Fibroblast of lung (primary cell): ENCODE measurements at regions not wholly inside any gene's neighbourhood (a gene's known extent, or its start where the extent isn't known, plus 50 kb on each side); places are given as distances from the start of the nearest gene placed in this dataset.

ENCODE experiments used
- DNase-seq, 2 donors: peaks; one replicate each; pipeline versions ENCODE4 v3.0.0 to v3.0.0-alpha.2; 2010; ENCODE audit warnings: low read depth in 2 of 2
- H2AFZ ChIP-seq: 2 replicates; pipeline ENCODE4 v1.5.1; 2012; ENCODE audit warnings: low read length, control low read depth, inconsistent platforms
- H3K27ac ChIP-seq: 2 replicates; pipeline ENCODE4 v1.5.1; 2011; ENCODE audit warnings: low read length, control low read depth; ENCODE audit not compliant: insufficient read depth
- H3K27me3 ChIP-seq: 2 replicates; pipeline ENCODE4 v1.5.1; 2011; ENCODE audit warnings: mild to moderate bottlenecking, low read length; ENCODE audit not compliant: control insufficient read depth, insufficient read depth
- H3K36me3 ChIP-seq: 2 replicates; pipeline ENCODE4 v1.5.1; 2011; ENCODE audit warnings: low read length; ENCODE audit not compliant: control insufficient read depth, insufficient read depth
- H3K4me1 ChIP-seq: 2 replicates; pipeline ENCODE4 v1.5.1; 2011; ENCODE audit warnings: low read length; ENCODE audit not compliant: control insufficient read depth, insufficient read depth; ENCODE audit errors: extremely low read depth
- H3K4me2 ChIP-seq: 2 replicates; pipeline ENCODE4 v1.5.1; 2011; ENCODE audit warnings: low read length, control low read depth; ENCODE audit not compliant: insufficient read depth; ENCODE audit errors: extremely low read depth
- H3K4me3 ChIP-seq, 4 experiments: fragments of 200-600 bp in 1 of 4; sonication (generic) in 1 of 4; replicated peaks in 1 of 4; 2 replicates each; pipeline ENCODE4 v1.5.1; 2011 to 2016; ENCODE audit warnings: low read length in 4 of 4, low read depth in 3 of 4, mild to moderate bottlenecking in 3 of 4, control low read depth in 2 of 4, inconsistent platforms in 1 of 4, mixed read lengths in 1 of 4; ENCODE audit not compliant: insufficient read depth in 1 of 4; ENCODE audit errors: control extremely low read depth in 1 of 4
- H3K79me2 ChIP-seq: 2 replicates; pipeline ENCODE4 v1.5.1; 2012; ENCODE audit warnings: mild to moderate bottlenecking, low read length, inconsistent platforms; ENCODE audit not compliant: control insufficient read depth, insufficient read depth
- H3K9ac ChIP-seq: 2 replicates; pipeline ENCODE4 v1.5.1; 2011; ENCODE audit warnings: mild to moderate bottlenecking, low read length, control low read depth; ENCODE audit not compliant: insufficient read depth
- H3K9me3 ChIP-seq: 2 replicates; pipeline ENCODE4 v1.5.1; 2012; ENCODE audit warnings: low read depth, low read length; ENCODE audit not compliant: control insufficient read depth, insufficient read depth
- H4K20me1 ChIP-seq: 2 replicates; pipeline ENCODE4 v1.5.1; 2011; ENCODE audit warnings: low read length; ENCODE audit not compliant: control insufficient read depth, insufficient read depth; ENCODE audit errors: extremely low read depth
- EZH2 ChIP-seq: IDR thresholded peaks from 2 replicates; pipeline ENCODE4 v1.5.1; 2012; ENCODE audit warnings: low read length, control low read depth, mild to moderate bottlenecking; ENCODE audit errors: missing control alignments
- TF ChIP-seq, protein P1 (sequence below), 2 donors: IDR thresholded peaks in 1 of 2; conservative IDR thresholded peaks in 1 of 2; 1 replicate in 1 of 2; 2 replicates in 1 of 2; pipeline ENCODE4 v1.5.1; 2011 to 2012; ENCODE audit warnings: low read length in 2 of 2, control low read depth in 1 of 2, inconsistent platforms in 1 of 2, low read depth in 1 of 2, mild to moderate bottlenecking in 1 of 2

DNA sequence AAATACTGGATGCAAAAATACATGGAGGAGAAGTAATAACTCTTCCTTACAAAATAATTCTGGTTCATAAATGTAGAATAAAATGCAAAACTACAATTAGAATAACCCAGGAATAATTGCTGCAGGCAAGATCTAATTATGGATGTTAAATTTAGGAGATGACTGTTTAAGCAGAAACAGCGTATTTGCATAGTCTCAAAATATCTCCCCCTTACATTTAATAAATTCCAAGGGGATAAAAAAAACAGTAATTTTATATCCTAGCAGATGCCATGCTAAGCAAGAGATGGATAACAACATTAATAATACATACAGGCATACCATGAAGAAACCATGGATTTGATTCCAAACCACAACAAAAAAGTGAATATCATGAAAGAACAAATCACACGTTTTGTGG is 1253.1 kb upstream of the MIR17HG start:
- Histone ChIP-seq H3K4me3 (no peak overlapping the region), H3K79me2 (no peaks in the 10 kb centered on the region), H3K27me3 (no peaks in the 10 kb centered on the region), H2AFZ (no peak overlapping the region), H3K4me1 (no peaks in the 10 kb centered on the region), H4K20me1 (no peaks in the 10 kb centered on the region), H3K27ac (no peak overlapping the region), H3K9me3 (no peaks in the 10 kb centered on the region), H3K36me3 (no peaks in the 10 kb centered on the region), H3K9ac (no peak overlapping the region), H3K4me2 (no peak overlapping the region)
- no peak for TF ChIP-seq EZH2
- TF ChIP-seq, protein P1, sequence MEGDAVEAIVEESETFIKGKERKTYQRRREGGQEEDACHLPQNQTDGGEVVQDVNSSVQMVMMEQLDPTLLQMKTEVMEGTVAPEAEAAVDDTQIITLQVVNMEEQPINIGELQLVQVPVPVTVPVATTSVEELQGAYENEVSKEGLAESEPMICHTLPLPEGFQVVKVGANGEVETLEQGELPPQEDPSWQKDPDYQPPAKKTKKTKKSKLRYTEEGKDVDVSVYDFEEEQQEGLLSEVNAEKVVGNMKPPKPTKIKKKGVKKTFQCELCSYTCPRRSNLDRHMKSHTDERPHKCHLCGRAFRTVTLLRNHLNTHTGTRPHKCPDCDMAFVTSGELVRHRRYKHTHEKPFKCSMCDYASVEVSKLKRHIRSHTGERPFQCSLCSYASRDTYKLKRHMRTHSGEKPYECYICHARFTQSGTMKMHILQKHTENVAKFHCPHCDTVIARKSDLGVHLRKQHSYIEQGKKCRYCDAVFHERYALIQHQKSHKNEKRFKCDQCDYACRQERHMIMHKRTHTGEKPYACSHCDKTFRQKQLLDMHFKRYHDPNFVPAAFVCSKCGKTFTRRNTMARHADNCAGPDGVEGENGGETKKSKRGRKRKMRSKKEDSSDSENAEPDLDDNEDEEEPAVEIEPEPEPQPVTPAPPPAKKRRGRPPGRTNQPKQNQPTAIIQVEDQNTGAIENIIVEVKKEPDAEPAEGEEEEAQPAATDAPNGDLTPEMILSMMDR (conservative IDR thresholded peaks at IDR 0.05 in 1 of 2, IDR thresholded peaks at IDR 0.05 in 1 of 2; ENCODE audit: low read depth in 1 of 2, low read length in 2 of 2), result no peak
- no peak for DNase-seq

DNA sequence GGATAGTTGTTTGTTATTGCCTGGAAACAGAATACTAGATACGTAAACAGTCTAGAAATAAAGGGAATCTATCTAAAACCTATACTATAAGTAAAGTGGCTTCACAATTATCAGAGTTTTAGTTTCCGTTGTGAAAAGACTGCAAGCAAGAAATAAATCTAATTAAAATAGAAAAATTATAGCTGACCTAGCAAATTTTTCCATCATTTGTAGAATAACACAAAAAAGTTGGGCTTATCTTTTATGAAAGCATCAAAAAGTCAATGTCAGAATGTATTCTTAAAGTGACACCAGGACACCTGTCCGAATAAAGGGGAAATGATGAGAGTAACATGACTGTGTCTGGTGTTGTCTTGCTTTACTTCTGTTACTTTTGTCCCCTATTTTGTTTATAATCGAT is 1248.9 kb upstream of the MIR17HG start:
- Histone ChIP-seq H3K27me3 (no peaks in the 10 kb centered on the region), H3K79me2 (no peaks in the 10 kb centered on the region), H2AFZ (no peak overlapping the region), H3K36me3 (no peaks in the 10 kb centered on the region), H3K9ac (no peak overlapping the region), H3K4me3 (no peak overlapping the region), H4K20me1 (no peaks in the 10 kb centered on the region), H3K4me1 (no peaks in the 10 kb centered on the region), H3K9me3 (no peaks in the 10 kb centered on the region), H3K27ac (no peak overlapping the region), H3K4me2 (no peak overlapping the region)
- TF ChIP-seq, protein P1 (conservative IDR thresholded peaks at IDR 0.05 in 1 of 2, IDR thresholded peaks at IDR 0.05 in 1 of 2; ENCODE audit: low read depth in 1 of 2, low read length in 2 of 2), result no peak
- TF ChIP-seq EZH2, result no peak
- DNase-seq, result no peak

DNA sequence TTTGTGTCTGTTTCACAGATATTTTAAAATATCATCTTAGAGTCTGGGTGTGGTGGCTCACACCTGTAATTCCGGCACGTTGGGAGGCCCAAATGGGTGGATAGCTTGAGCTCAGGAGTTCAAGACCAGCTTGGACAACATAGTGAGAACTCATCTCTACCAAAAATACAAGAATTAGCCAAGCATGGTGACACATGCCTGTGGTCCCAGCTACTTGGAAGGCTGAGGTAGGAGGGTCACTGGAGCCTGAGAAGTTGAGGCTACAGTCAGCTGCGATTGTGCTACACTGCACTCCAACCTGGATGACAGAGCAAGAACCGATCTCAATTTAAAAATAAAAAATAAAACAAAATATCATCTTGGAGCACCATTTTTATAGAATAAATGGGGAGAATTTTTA is 1247.6 kb upstream of the MIR17HG start:
- no peaks in the 10 kb centered on the region for H3K79me2 ChIP-seq
- H3K36me3 ChIP-seq, result no peaks in the 10 kb centered on the region
- H3K27ac ChIP-seq, result no peak overlapping the region
- TF ChIP-seq EZH2, result no peak
- TF ChIP-seq, protein P1 (conservative IDR thresholded peaks at IDR 0.05 in 1 of 2, IDR thresholded peaks at IDR 0.05 in 1 of 2; ENCODE audit: low read depth in 1 of 2, low read length in 2 of 2), result no peak
- no peaks in the 10 kb centered on the region for H3K9me3 ChIP-seq
- H3K27me3 ChIP-seq, result no peaks in the 10 kb centered on the region
- H3K4me1 ChIP-seq, result no peaks in the 10 kb centered on the region
- no peak for DNase-seq
- no peaks in the 10 kb centered on the region for H4K20me1 ChIP-seq
- H3K4me2 ChIP-seq, result no peak overlapping the region
- H2AFZ ChIP-seq, result no peak overlapping the region
- no peak overlapping the region for H3K9ac ChIP-seq
- H3K4me3 ChIP-seq, result no peak overlapping the region
